GM12878 (cell line): ENCODE measurements at regions not wholly inside any gene's neighbourhood (a gene's known extent, or its start where the extent isn't known, plus 50 kb on each side); places are given as distances from the start of the nearest gene placed in this dataset.

Experiments
- ATAC-seq: fragments of 200-7000 bp; cut with Tn5 transposase; 3 replicates; pipeline ENCODE4 v1.9.1; 2020; ENCODE audit warnings: mild to moderate bottlenecking, moderate library complexity
- BruUV-seq: library from RNA; stranded (reverse); fragments of 400-500 nt; replicated peaks from 2 replicates; lab custom pipeline; 2021; lab: Mats Ljungman, UMichigan
- CTCF ChIA-PET: fragments of 300-600 bp; sonication (Branson Sonifier 250); formaldehyde crosslinking; extraction: SDS; loops from one replicate; lab custom pipeline; 2021; ENCODE audit warnings: inconsistent platforms; lab: Yijun Ruan, JAX
- POLR2A ChIA-PET: fragments of 350-600 bp; formaldehyde crosslinking; extraction: SDS; loops from one replicate; lab custom pipeline; 2021; ENCODE audit warnings: inconsistent platforms; lab: Charles Lee
- RAD21 ChIA-PET: fragments of 300-600 bp; sonication (Branson Sonifier 250); formaldehyde crosslinking; loops from one replicate; lab custom pipeline; 2023; ENCODE audit warnings: antibody characterized with exemption; ENCODE audit not compliant: unreplicated experiment; lab: Charles Lee
- SMC1A ChIA-PET: fragments of 300-600 bp; sonication (Branson Sonifier 250); formaldehyde crosslinking; loops from one replicate; lab custom pipeline; 2023; ENCODE audit not compliant: unreplicated experiment, uncharacterized antibody; lab: Charles Lee
- DNase-seq: peaks from one replicate; pipeline ENCODE4 v3.0.0-alpha.2; 2011; ENCODE audit warnings: low read depth, low spot score
- FAIRE-seq: peaks from 3 replicates; lab custom pipeline; 2011; peaks lifted over from hg19 to GRCh38; lab: Jason Lieb, UNC
- H2AFZ ChIP-seq: 2 replicates; pipeline ENCODE4 v1.6.0; 2011; ENCODE audit warnings: low read depth, low read length, control low read depth; ENCODE audit not compliant: control insufficient read depth
- H3K27ac ChIP-seq: 2 replicates; pipeline ENCODE4 v1.5.1; 2011; ENCODE audit warnings: control low read depth; ENCODE audit not compliant: control insufficient read depth, insufficient read depth
- H3K27me3 ChIP-seq, 2 experiments: replicated peaks in 1 of 2; 2 replicates each; pipeline versions ENCODE4 v1.6.0 to v1.6.1; 2011; ENCODE audit warnings: low read length in 1 of 2; ENCODE audit not compliant: control insufficient read depth in 2 of 2, insufficient read depth in 2 of 2
- H3K36me3 ChIP-seq, 2 experiments: 2 replicates each; pipeline ENCODE4 v1.5.1; 2011; ENCODE audit warnings: low read length in 1 of 2; ENCODE audit not compliant: control insufficient read depth in 2 of 2, insufficient read depth in 2 of 2
- H3K4me1 ChIP-seq: 2 replicates; pipeline ENCODE4 v1.6.1; 2011; ENCODE audit warnings: mild to moderate bottlenecking, low read length, moderate library complexity, mixed read lengths; ENCODE audit not compliant: control insufficient read depth, insufficient read depth
- H3K4me2 ChIP-seq: 2 replicates; pipeline ENCODE4 v1.6.0; 2011; ENCODE audit warnings: control low read depth; ENCODE audit not compliant: control insufficient read depth, insufficient read depth
- H3K4me3 ChIP-seq: fragments of 200-600 bp; sonication (generic); 2 replicates; pipeline ENCODE4 v1.5.1; 2016
- H3K79me2 ChIP-seq: 2 replicates; pipeline ENCODE4 v1.6.0; 2011; ENCODE audit warnings: low read length; ENCODE audit not compliant: control insufficient read depth, insufficient read depth
- H3K9ac ChIP-seq: 2 replicates; pipeline ENCODE4 v1.8.0; 2011; ENCODE audit warnings: low read length, control low read depth, mixed read lengths; ENCODE audit not compliant: control insufficient read depth, insufficient read depth
- H3K9me3 ChIP-seq: replicated peaks from 3 replicates; pipeline ENCODE4 v1.5.1; 2011; ENCODE audit warnings: mild to moderate bottlenecking, low read length; ENCODE audit not compliant: control insufficient read depth, insufficient read depth
- H4K20me1 ChIP-seq: 2 replicates; pipeline ENCODE4 v1.6.0; 2011; ENCODE audit not compliant: control insufficient read depth, insufficient read depth
- ESRRA ChIP-seq: IDR thresholded peaks from 2 replicates; pipeline ENCODE4 v1.6.1; 2012; ENCODE audit warnings: mild to moderate bottlenecking, low read length, improper control_type of control experiment
- HDAC6 ChIP-seq: fragments of 200-600 bp; sonication (generic); IDR thresholded peaks from one replicate; pipeline ENCODE4 v1.8.0; 2017; ENCODE audit warnings: antibody characterized with exemption; ENCODE audit not compliant: unreplicated experiment
- MLLT1 ChIP-seq: fragments of 450-650 bp; IDR thresholded peaks from 2 replicates; pipeline ENCODE4 v1.6.1; 2016; ENCODE audit warnings: mild to moderate bottlenecking
- MXI1 ChIP-seq: fragments of 150-350 bp; IDR thresholded peaks from 2 replicates; pipeline ENCODE4 v1.6.1; 2011; ENCODE audit warnings: low read depth, mild to moderate bottlenecking, inconsistent platforms, low read length, improper control_type of control experiment
- NFXL1 ChIP-seq: fragments of 450-650 bp; IDR thresholded peaks from 2 replicates; pipeline ENCODE4 v1.6.1; 2017; ENCODE audit warnings: antibody characterized with exemption, mild to moderate bottlenecking, borderline replicate concordance
- NFYB ChIP-seq: IDR thresholded peaks from 2 replicates; pipeline ENCODE4 v1.6.1; 2011; ENCODE audit warnings: low read depth, mild to moderate bottlenecking, low read length, improper control_type of control experiment, moderate library complexity; ENCODE audit not compliant: insufficient read depth
- NR2C2 ChIP-seq: IDR thresholded peaks from 2 replicates; pipeline ENCODE4 v1.6.1; 2011; ENCODE audit warnings: borderline replicate concordance, low read depth; ENCODE audit not compliant: control insufficient read depth, insufficient read length
- NR2F1 ChIP-seq: fragments of 450-650 bp; conservative IDR thresholded peaks from 2 replicates; pipeline ENCODE4 v1.6.1; 2017; ENCODE audit warnings: mild to moderate bottlenecking
- RAD21 ChIP-seq: IDR thresholded peaks from 2 replicates; pipeline ENCODE4 v1.6.1; 2011; ENCODE audit warnings: mild to moderate bottlenecking, low read depth, low read length, moderate library complexity; ENCODE audit not compliant: insufficient read depth
- REST ChIP-seq: IDR thresholded peaks from 2 replicates; pipeline ENCODE4 v1.6.1; 2012; ENCODE audit warnings: mild to moderate bottlenecking, low read depth, low read length
- SIX5 ChIP-seq: IDR thresholded peaks from 2 replicates; pipeline ENCODE4 v1.6.1; 2011; ENCODE audit warnings: mild to moderate bottlenecking, low read depth, low read length, moderate library complexity; ENCODE audit not compliant: severe bottlenecking
- SP1 ChIP-seq: IDR thresholded peaks from one replicate; pipeline ENCODE4 v1.6.1; 2011; ENCODE audit warnings: low read depth, low read length
- SUZ12 ChIP-seq: fragments of 200-600 bp; sonication (generic); IDR thresholded peaks from one replicate; pipeline ENCODE4 v1.6.1; 2018; ENCODE audit warnings: antibody characterized with exemption, mild to moderate bottlenecking; ENCODE audit not compliant: unreplicated experiment
- ZBTB11 ChIP-seq: fragments of 450-650 bp; formaldehyde crosslinking; IDR thresholded peaks from 2 replicates; pipeline ENCODE4 v1.5.0; 2022; ENCODE audit warnings: mild to moderate bottlenecking, missing genetic modification characterization
- ZNF207 ChIP-seq: fragments of 450-650 bp; IDR thresholded peaks from 2 replicates; pipeline ENCODE4 v1.6.1; 2014; ENCODE audit warnings: antibody characterized with exemption, mild to moderate bottlenecking, borderline replicate concordance
- WGBS: methylation state at CpG from one replicate; pipeline ENCODE4 v1.1.6; 2016; ENCODE audit warnings: low lambda C conversion rate; ENCODE audit not compliant: insufficient replicate concordance, insufficient coverage; ENCODE audit errors: missing lambda C conversion rate; 5-methylcytosine and 5-hydroxymethylcytosine counted together
- in situ Hi-C: fragments of 300-500 bp; cut with MboI; formaldehyde crosslinking; loops from 9 replicates; pipeline ENCODE4 v1.14.3; 2018; ENCODE audit warnings: mixed read lengths
- intact Hi-C: fragments of 100-400 bp; cut with micrococcal nuclease; formaldehyde crosslinking; loops from one replicate; pipeline ENCODE4 v1.14.2; 2022; ENCODE audit not compliant: unreplicated experiment

GRCh38 chrX:6803607-6804006 is 268.7 kb upstream of the VCX3A start:
- Histone ChIP-seq H3K4me1 (no peaks in the 10 kb centered on the region), H3K27me3 (no peaks in the 10 kb centered on the region), H2AFZ (no peak overlapping the region), H3K27ac (no peak overlapping the region), H3K9me3 (no peaks in the 10 kb centered on the region), H3K9ac (no peak overlapping the region), H3K4me2 (no peak overlapping the region), H3K79me2 (no peaks in the 10 kb centered on the region), H4K20me1 (no peaks in the 10 kb centered on the region), H3K4me3 (no peak overlapping the region), H3K36me3 (no peaks in the 10 kb centered on the region)
- ChIA-PET RAD21 (interaction anchor here (0.5 kb wide), 1 partner anchor 69 kb away, joined by 3 read pairs; no protein-coding TSS in a partner anchor), CTCF (interaction anchor here (0.7 to 1.1 kb wide), 2 partner anchors 9 to 559 kb away, joined by 3 read pairs; no protein-coding TSS in a partner anchor), POLR2A (no interaction called here), SMC1A (no interaction called here)
- no peak for FAIRE-seq
- 48% methylated on average over 6 of the region's 6 CpGs for WGBS
- TF ChIP-seq NFXL1 (no peak), ZNF207 (no peak), ESRRA (no peak), MXI1 (no peak), NFYB (no peak), NR2C2 (no peak), RAD21 (no peak), MLLT1 (no peak), SUZ12 (no peak), ZBTB11 (no peak), REST (no peak), SP1 (no peak), NR2F1 (no peak), SIX5 (no peak), HDAC6 (no peak)
- no TSS peak for BruUV-seq
- in situ Hi-C loops: no loop called here
- ATAC-seq: no peak
- DNase-seq: no peak
- intact Hi-C loops: no loop called here
